Colon (tissue), 2 donors: ENCODE measurements at regions not wholly inside any gene's neighbourhood (a gene's known extent, or its start where the extent isn't known, plus 50 kb on each side); places are given as distances from the start of the nearest gene placed in this dataset.

Experiments used
- FAIRE-seq: peaks from 2 replicates; lab custom pipeline; 2012; peaks lifted over from hg19 to GRCh38; lab: Jason Lieb, UNC
- donor health status: control.
- donor health status: control.

GRCh38 chr11:112753706-112754105 lies 207.5 kb upstream of the NCAM1 start:
- no peak for FAIRE-seq

- FAIRE-seq: no peak
These were observed 201.8 kb upstream of the NCAM1 start for GRCh38 chr11:112759418-112759817.

- FAIRE-seq: no peak
These were observed 200.7 kb upstream of the NCAM1 start for GRCh38 chr11:112760396-112761059.

- no peak for FAIRE-seq
These were observed 199.1 kb upstream of the NCAM1 start for GRCh38 chr11:112761911-112762706.

- FAIRE-seq: no peak
These were observed 198.5 kb upstream of the NCAM1 start for GRCh38 chr11:112762707-112763090.

- no peak for FAIRE-seq
These were observed 195.9 kb upstream of the NCAM1 start for GRCh38 chr11:112765337-112765736.

GRCh38 chr11:112769170-112769569 lies 192.1 kb upstream of the NCAM1 start:
- no peak for FAIRE-seq

- no peak for FAIRE-seq
These were observed 191.6 kb upstream of the NCAM1 start for GRCh38 chr11:112769584-112769983.

- no peak for FAIRE-seq
These were observed 191.2 kb upstream of the NCAM1 start for GRCh38 chr11:112770033-112770432.

- FAIRE-seq: no peak
These were observed 190.7 kb upstream of the NCAM1 start for GRCh38 chr11:112770487-112770886.

GRCh38 chr11:112771851-112772250 lies 189.4 kb upstream of the NCAM1 start:
- no peak for FAIRE-seq

GRCh38 chr11:112773264-112773663 lies 188.0 kb upstream of the NCAM1 start:
- no peak for FAIRE-seq

GRCh38 chr11:112776834-112777233 lies 184.4 kb upstream of the NCAM1 start:
- no peak for FAIRE-seq

- no peak for FAIRE-seq
These were observed 183.9 kb upstream of the NCAM1 start for GRCh38 chr11:112777283-112777751.

- no peak for FAIRE-seq
These were observed 182.9 kb upstream of the NCAM1 start for GRCh38 chr11:112778091-112778876.

- FAIRE-seq: no peak
These were observed 182.3 kb upstream of the NCAM1 start for GRCh38 chr11:112778877-112779266.

GRCh38 chr11:112780351-112781087 lies 180.7 kb upstream of the NCAM1 start:
- no peak for FAIRE-seq

GRCh38 chr11:112783945-112784322 lies 177.3 kb upstream of the NCAM1 start:
- FAIRE-seq: no peak

GRCh38 chr11:112784323-112785073 lies 176.7 kb upstream of the NCAM1 start:
- FAIRE-seq: no peak

- FAIRE-seq: no peak
These were observed 176.1 kb upstream of the NCAM1 start for GRCh38 chr11:112785149-112785548.

- no peak for FAIRE-seq
These were observed 175.5 kb upstream of the NCAM1 start for GRCh38 chr11:112785719-112786118.
